HCT116 (cell line): ENCODE measurements at regions not wholly inside any gene's neighbourhood (a gene's known extent, or its start where the extent isn't known, plus 50 kb on each side); places are given as distances from the start of the nearest gene placed in this dataset.

Experiments used
- ATAC-seq: fragments of 200-7000 bp; cut with Tn5 transposase; 2 replicates; pipeline ENCODE4 v1.9.1; 2020; ENCODE audit warnings: mild to moderate bottlenecking, moderate library complexity
- BruUV-seq: library from RNA; stranded (reverse); fragments of 400-500 nt; replicated peaks from 2 replicates; lab custom pipeline; 2021; lab: Mats Ljungman, UMichigan
- CTCF ChIA-PET: fragments of 300-600 bp; sonication (Branson Sonifier 250); formaldehyde crosslinking; loops from one replicate; lab custom pipeline; 2021; ENCODE audit warnings: antibody characterized with exemption; lab: Charles Lee
- POLR2A ChIA-PET: fragments of 300-600, 350-600 bp; sonication (Branson Sonifier 250); formaldehyde crosslinking; loops from one replicate; lab custom pipeline; 2021; ENCODE audit warnings: antibody characterized with exemption; lab: Charles Lee
- RAD21 ChIA-PET, 2 experiments: fragments of 300-600 bp; sonication (Branson Sonifier 250); formaldehyde crosslinking; loops; one replicate each; lab custom pipeline; 2023; ENCODE audit warnings: low total read pairs in 2 of 2; ENCODE audit not compliant: uncharacterized antibody in 2 of 2, unreplicated experiment in 2 of 2, low non-redundant PET in 1 of 2; lab: Charles Lee
- DNase-seq: peaks from one replicate; pipeline ENCODE4 v3.0.0-alpha.2; 2010; ENCODE audit warnings: low read depth, low spot score
- H2AFZ ChIP-seq: fragments of 200-600 bp; shearing (Covaris generic), sonication (generic); 2 replicates; pipeline ENCODE4 v1.6.1; 2017; ENCODE audit warnings: low read depth, mixed run types, mixed read lengths, antibody characterized with exemption, low read length; ENCODE audit not compliant: poor library complexity, severe bottlenecking
- H3K27ac ChIP-seq: 2 replicates; pipeline ENCODE4 v1.5.1; 2012; ENCODE audit warnings: low read depth, low read length
- H3K27me3 ChIP-seq: fragments of 200-600 bp; sonication (generic); 2 replicates; pipeline ENCODE4 v1.6.1; 2016; ENCODE audit warnings: mixed run types, low read length, mixed read lengths; ENCODE audit not compliant: insufficient read depth
- H3K36me3 ChIP-seq, 2 experiments: fragments of 200-500 bp in 1 of 2; fragments of 200-600 bp in 1 of 2; sonication (Bioruptor generic) in 1 of 2; sonication (generic) in 1 of 2; 2 replicates each; pipeline versions ENCODE4 v1.5.1 to v1.6.1; 2014 to 2016; ENCODE audit warnings: low read length in 2 of 2, inconsistent platforms in 1 of 2, mixed read lengths in 1 of 2, mixed run types in 1 of 2; ENCODE audit not compliant: insufficient read depth in 2 of 2, control insufficient read depth in 1 of 2
- H3K4me1 ChIP-seq, 2 experiments: fragments of 200-600 bp in 1 of 2; sonication (generic) in 1 of 2; 2 replicates each; pipeline versions ENCODE4 v1.5.1 to v1.6.1; 2012 to 2017; ENCODE audit warnings: low read length in 2 of 2, inconsistent platforms in 1 of 2, mild to moderate bottlenecking in 1 of 2, mixed read lengths in 1 of 2, mixed run types in 1 of 2, moderate library complexity in 1 of 2; ENCODE audit not compliant: insufficient read depth in 2 of 2, control insufficient read depth in 1 of 2
- H3K4me2 ChIP-seq: fragments of 200-600 bp; sonication (generic); 2 replicates; pipeline ENCODE4 v1.6.1; 2017; ENCODE audit warnings: mixed run types, low read length, mixed read lengths
- H3K4me3 ChIP-seq, 2 experiments: fragments of 200-600 bp in 1 of 2; sonication (generic) in 1 of 2; replicated peaks in 1 of 2; 2 replicates each; pipeline ENCODE4 v1.5.1; 2011 to 2016; ENCODE audit warnings: low read length in 2 of 2, control low read depth in 1 of 2, low read depth in 1 of 2, mild to moderate bottlenecking in 1 of 2, mixed read lengths in 1 of 2, mixed run types in 1 of 2
- H3K79me2 ChIP-seq: fragments of 200-600 bp; sonication (generic); 2 replicates; pipeline ENCODE4 v1.6.1; 2017; ENCODE audit warnings: mild to moderate bottlenecking, mixed run types, low read length, moderate library complexity, mixed read lengths; ENCODE audit not compliant: insufficient read depth
- H3K9ac ChIP-seq: fragments of 200-600 bp; sonication (generic); 2 replicates; pipeline ENCODE4 v1.6.1; 2016; ENCODE audit warnings: low read length, mixed read lengths
- H3K9me2 ChIP-seq: fragments of 200-600 bp; sonication (generic), shearing (Covaris generic); 2 replicates; pipeline ENCODE4 v1.6.1; 2017; ENCODE audit warnings: mixed run types, mild to moderate bottlenecking, moderate library complexity; ENCODE audit not compliant: insufficient read depth
- H3K9me3 ChIP-seq, 2 experiments: fragments of 200-500 bp in 1 of 2; fragments of 200-600 bp in 1 of 2; sonication (Bioruptor generic) in 1 of 2; sonication (generic) in 1 of 2; 2 replicates each; pipeline ENCODE4 v1.6.1; 2014 to 2017; ENCODE audit warnings: low read length in 2 of 2, mixed read lengths in 2 of 2, inconsistent platforms in 1 of 2, low read depth in 1 of 2, mild to moderate bottlenecking in 1 of 2, mixed run types in 1 of 2, moderate library complexity in 1 of 2; ENCODE audit not compliant: control insufficient read depth in 1 of 2, insufficient read depth in 1 of 2
- H4K20me1 ChIP-seq: fragments of 200-600 bp; sonication (generic), shearing (Covaris generic); 2 replicates; pipeline ENCODE4 v1.6.1; 2017; ENCODE audit warnings: mixed run types, mild to moderate bottlenecking, moderate library complexity; ENCODE audit not compliant: insufficient read depth
- CEBPB ChIP-seq: IDR thresholded peaks from 2 replicates; pipeline ENCODE4 v1.6.1; 2012; ENCODE audit warnings: low read depth
- EGR1 ChIP-seq: IDR thresholded peaks from 2 replicates; pipeline ENCODE4 v1.6.1; 2012; ENCODE audit warnings: low read depth
- ELF1 ChIP-seq: IDR thresholded peaks from 2 replicates; pipeline ENCODE4 v1.6.1; 2012; ENCODE audit warnings: low read depth, borderline replicate concordance
- JUND ChIP-seq: IDR thresholded peaks from 2 replicates; pipeline ENCODE4 v1.6.1; 2012
- POLR2AphosphoS5 ChIP-seq: IDR thresholded peaks from 2 replicates; pipeline ENCODE4 v1.6.1; 2011; ENCODE audit warnings: mild to moderate bottlenecking, low read depth, low read length, moderate library complexity
- RAD21 ChIP-seq: IDR thresholded peaks from 2 replicates; pipeline ENCODE4 v1.6.1; 2012; ENCODE audit warnings: low read depth, mild to moderate bottlenecking
- SIN3A ChIP-seq: IDR thresholded peaks from 2 replicates; pipeline ENCODE4 v1.6.1; 2012; ENCODE audit warnings: low read depth
- YY1 ChIP-seq: IDR thresholded peaks from 2 replicates; pipeline ENCODE4 v1.6.1; 2011; ENCODE audit warnings: low read length, low read depth, moderate library complexity, mild to moderate bottlenecking; ENCODE audit not compliant: insufficient replicate concordance; ENCODE audit errors: extremely low read depth
- ZFX ChIP-seq: fragments of 450-650 bp; IDR thresholded peaks from 2 replicates; pipeline ENCODE4 v1.6.1; 2017
- ZNF274 ChIP-seq: fragments of 200-500 bp; sonication (Bioruptor generic); IDR thresholded peaks from 2 replicates; pipeline ENCODE4 v1.6.1; 2014; ENCODE audit warnings: mild to moderate bottlenecking, low read depth, low read length, inconsistent platforms
- intact Hi-C: fragments of 100-400 bp; cut with micrococcal nuclease; formaldehyde crosslinking; loops from 2 replicates; pipeline ENCODE4 v1.10.0; 2022
- TF ChIP-seq, protein P1 (sequence below): IDR thresholded peaks from 2 replicates; pipeline ENCODE4 v1.6.1; 2012
- TF ChIP-seq, protein P2 (sequence below): IDR thresholded peaks from 2 replicates; pipeline ENCODE4 v1.6.1; 2011; ENCODE audit warnings: mild to moderate bottlenecking, low read length, moderate library complexity; ENCODE audit not compliant: insufficient replicate concordance; ENCODE audit errors: extremely low read depth

DNA sequence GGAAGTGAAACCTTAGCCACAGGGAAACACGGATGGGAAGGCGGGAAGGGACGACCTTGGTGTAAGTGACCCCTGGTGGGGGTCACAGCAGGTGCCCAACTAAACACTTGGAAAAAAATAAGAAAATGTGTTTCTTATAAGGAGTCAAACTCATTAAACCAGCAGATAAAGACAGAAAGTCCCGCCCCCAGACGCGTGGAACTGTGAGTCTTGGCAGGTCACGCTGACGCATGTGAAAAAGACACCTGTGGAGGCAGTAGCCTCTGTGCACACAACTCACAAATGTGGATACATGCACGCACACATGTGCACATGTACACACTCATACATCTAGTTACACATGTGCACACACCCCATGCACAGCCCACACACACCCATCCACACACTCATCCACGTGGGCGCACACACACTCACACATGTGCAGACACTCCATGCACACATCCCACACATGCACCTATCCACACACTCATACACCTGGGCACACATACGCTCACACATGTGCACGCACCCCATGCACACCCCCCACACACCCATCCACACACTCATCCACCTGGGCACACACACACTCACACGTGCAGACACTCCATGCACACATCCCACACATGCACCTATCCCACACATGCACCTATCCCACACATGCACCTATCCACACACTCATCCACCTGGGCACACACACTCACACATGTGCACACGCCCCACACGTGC lies 432.4 kb downstream of the SOX9 start:
- no peak for ATAC-seq
- no peaks in the 10 kb centered on the region for H3K9me3 ChIP-seq
- no peak overlapping the region for H3K4me2 ChIP-seq
- H3K9me2 ChIP-seq: no peaks in the 10 kb centered on the region
- no peaks in the 10 kb centered on the region for H4K20me1 ChIP-seq
- RAD21 ChIA-PET: no interaction called here
- no peak overlapping the region for H3K27ac ChIP-seq
- DNase-seq: no peak
- H2AFZ ChIP-seq: no peak overlapping the region
- no peak overlapping the region for H3K4me3 ChIP-seq
- H3K36me3 ChIP-seq: no peaks in the 10 kb centered on the region
- H3K79me2 ChIP-seq: peaks cover 86% of the 10 kb centered on the region
- TF ChIP-seq POLR2AphosphoS5: peak; percentile 22; the same call in 1 of the 2 replicates
- TF ChIP-seq, protein P1, sequence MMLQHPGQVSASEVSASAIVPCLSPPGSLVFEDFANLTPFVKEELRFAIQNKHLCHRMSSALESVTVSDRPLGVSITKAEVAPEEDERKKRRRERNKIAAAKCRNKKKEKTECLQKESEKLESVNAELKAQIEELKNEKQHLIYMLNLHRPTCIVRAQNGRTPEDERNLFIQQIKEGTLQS: no peak
- TF ChIP-seq, all 23 proteins: peak for 1
- BruUV-seq: no TSS peak
- H3K9ac ChIP-seq: no peak overlapping the region
- intact Hi-C loops: no loop called here
- H3K4me1 ChIP-seq: peaks cover 3 to 23% of the 10 kb centered on the region in 2 experiments; a peak in 3 of 4 replicates
- CTCF ChIA-PET: no interaction called here
- H3K27me3 ChIP-seq: no peaks in the 10 kb centered on the region
- POLR2A ChIA-PET: no interaction called here

DNA sequence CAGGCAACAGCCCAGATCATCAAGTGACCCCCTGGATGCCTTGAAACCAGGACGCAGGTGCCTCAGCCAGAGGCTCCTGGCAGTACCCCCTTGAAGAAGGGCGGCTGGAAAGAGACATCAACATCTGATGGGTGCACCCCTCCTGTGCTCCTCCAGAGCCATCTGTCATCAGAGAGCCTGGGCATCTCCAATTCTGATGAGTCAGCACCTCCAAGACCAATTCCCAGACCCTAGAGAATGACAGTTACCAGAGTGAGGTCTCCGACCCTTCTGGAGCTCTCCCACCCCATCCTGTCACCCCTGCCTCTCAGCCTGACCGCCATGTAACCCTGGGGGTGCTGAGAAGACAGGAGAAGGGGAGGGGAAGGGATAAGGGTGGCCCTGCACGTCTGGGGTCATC lies 433.7 kb downstream of the SOX9 start:
- DNase-seq: no peak

More for the DNA sequence above, 433.7 kb downstream of the SOX9 start:
- ChIA-PET POLR2A (no interaction called here), CTCF (interaction anchor here (10.9 kb wide), 1 partner anchor 167 kb away, joined by 448 read pairs; no protein-coding TSS in a partner anchor), RAD21 (no interaction called here)
- Histone ChIP-seq H3K4me1 (peaks cover 3 to 23% of the 10 kb centered on the region in 2 experiments; a peak in 3 of 4 replicates), H3K4me2 (no peak overlapping the region), H3K4me3 (no peak overlapping the region), H2AFZ (no peak overlapping the region), H3K9ac (no peak overlapping the region), H3K9me3 (no peaks in the 10 kb centered on the region), H3K9me2 (no peaks in the 10 kb centered on the region), H3K27ac (no peak overlapping the region), H3K79me2 (peaks cover 88% of the 10 kb centered on the region), H3K27me3 (no peaks in the 10 kb centered on the region), H4K20me1 (no peaks in the 10 kb centered on the region), H3K36me3 (no peaks in the 10 kb centered on the region)
- TF ChIP-seq JUND (no peak), ZFX (no peak), POLR2AphosphoS5 (no peak), CEBPB (no peak), ELF1 (no peak), EGR1 (no peak), SIN3A (no peak), YY1 (no peak), ZNF274 (no peak), RAD21 (no peak)
- TF ChIP-seq, protein P2, sequence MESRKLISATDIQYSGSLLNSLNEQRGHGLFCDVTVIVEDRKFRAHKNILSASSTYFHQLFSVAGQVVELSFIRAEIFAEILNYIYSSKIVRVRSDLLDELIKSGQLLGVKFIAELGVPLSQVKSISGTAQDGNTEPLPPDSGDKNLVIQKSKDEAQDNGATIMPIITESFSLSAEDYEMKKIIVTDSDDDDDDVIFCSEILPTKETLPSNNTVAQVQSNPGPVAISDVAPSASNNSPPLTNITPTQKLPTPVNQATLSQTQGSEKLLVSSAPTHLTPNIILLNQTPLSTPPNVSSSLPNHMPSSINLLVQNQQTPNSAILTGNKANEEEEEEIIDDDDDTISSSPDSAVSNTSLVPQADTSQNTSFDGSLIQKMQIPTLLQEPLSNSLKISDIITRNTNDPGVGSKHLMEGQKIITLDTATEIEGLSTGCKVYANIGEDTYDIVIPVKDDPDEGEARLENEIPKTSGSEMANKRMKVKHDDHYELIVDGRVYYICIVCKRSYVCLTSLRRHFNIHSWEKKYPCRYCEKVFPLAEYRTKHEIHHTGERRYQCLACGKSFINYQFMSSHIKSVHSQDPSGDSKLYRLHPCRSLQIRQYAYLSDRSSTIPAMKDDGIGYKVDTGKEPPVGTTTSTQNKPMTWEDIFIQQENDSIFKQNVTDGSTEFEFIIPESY: no peak
- BruUV-seq: no TSS peak
- intact Hi-C loops: no loop called here
- ATAC-seq: no peak
